Right atrium auricular region (tissue), 2 donors: ENCODE measurements at regions not wholly inside any gene's neighbourhood (a gene's known extent, or its start where the extent isn't known, plus 50 kb on each side); places are given as distances from the start of the nearest gene placed in this dataset.

ENCODE experiments used
- DNase-seq: peaks from one replicate; pipeline ENCODE4 v3.0.0-alpha.2; 2019; ENCODE audit warnings: low spot score
- H3K27ac ChIP-seq, 2 donors: fragments of 200-600 bp; sonication (generic); 1 replicate in 1 of 2; 2 replicates in 1 of 2; pipeline ENCODE4 v1.5.1; 2016 to 2019
- H3K27me3 ChIP-seq, 2 donors: fragments of 200-600 bp; sonication (generic); one replicate each; pipeline versions ENCODE4 v1.5.1 to v1.6.0; 2017 to 2019
- H3K36me3 ChIP-seq: fragments of 200-600 bp; sonication (generic); one replicate; pipeline ENCODE4 v1.5.1; 2016
- H3K4me1 ChIP-seq, 2 donors: fragments of 200-600 bp; sonication (generic); one replicate each; pipeline versions ENCODE4 v1.5.1 to v1.6.0; 2017 to 2019
- H3K4me3 ChIP-seq, 2 donors: fragments of 200-600 bp; sonication (generic); 1 replicate in 1 of 2; 2 replicates in 1 of 2; pipeline ENCODE4 v1.5.1; 2017 to 2019; ENCODE audit warnings: mild to moderate bottlenecking in 1 of 2, moderate library complexity in 1 of 2
- H3K9me3 ChIP-seq, 2 donors: fragments of 200-600 bp; sonication (generic); one replicate each; pipeline ENCODE4 v1.5.1; 2019
- TF ChIP-seq, protein P1 (sequence below), 2 donors: fragments of 200-600 bp; sonication (generic); IDR thresholded peaks; one replicate each; pipeline ENCODE4 v1.5.1; 2019; ENCODE audit warnings: antibody characterized with exemption in 2 of 2

DNA sequence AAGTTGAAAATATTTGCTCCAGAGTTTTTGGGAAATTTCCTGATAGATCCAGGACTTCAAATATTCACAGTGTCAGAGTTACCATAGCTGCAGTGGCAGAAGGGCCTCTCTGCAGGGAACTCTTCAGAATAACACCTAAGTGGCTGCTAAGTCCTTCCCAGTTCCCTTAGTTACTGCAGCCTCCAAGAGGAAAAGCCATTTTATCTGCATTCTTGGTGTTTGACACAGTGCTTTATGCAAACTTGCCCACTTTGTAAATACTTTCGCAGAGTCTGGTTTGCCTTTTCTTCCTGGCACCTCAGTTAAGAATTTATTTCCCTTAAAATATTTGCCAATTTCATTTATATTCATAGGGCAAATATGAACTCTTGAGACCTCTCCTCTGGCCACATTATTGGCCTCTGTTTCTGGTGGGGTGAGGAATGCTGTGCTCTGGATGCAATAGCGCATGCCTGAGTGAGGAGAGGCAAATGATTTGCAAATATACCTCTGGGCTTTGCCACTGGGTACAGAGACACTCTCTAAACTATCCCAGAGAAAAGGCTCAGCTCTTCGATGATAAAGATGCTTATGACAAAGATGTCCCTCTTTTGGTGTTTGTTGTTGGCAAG, 566.3 kb upstream of the NR3C2 start:
- Histone ChIP-seq H3K4me1 (no peaks in the 10 kb centered on the region), H3K9me3 (no peaks in the 10 kb centered on the region), H3K27ac (no peak overlapping the region), H3K36me3 (no peaks in the 10 kb centered on the region), H3K27me3 (no peaks in the 10 kb centered on the region), H3K4me3 (no peak overlapping the region)
- TF ChIP-seq, protein P1, sequence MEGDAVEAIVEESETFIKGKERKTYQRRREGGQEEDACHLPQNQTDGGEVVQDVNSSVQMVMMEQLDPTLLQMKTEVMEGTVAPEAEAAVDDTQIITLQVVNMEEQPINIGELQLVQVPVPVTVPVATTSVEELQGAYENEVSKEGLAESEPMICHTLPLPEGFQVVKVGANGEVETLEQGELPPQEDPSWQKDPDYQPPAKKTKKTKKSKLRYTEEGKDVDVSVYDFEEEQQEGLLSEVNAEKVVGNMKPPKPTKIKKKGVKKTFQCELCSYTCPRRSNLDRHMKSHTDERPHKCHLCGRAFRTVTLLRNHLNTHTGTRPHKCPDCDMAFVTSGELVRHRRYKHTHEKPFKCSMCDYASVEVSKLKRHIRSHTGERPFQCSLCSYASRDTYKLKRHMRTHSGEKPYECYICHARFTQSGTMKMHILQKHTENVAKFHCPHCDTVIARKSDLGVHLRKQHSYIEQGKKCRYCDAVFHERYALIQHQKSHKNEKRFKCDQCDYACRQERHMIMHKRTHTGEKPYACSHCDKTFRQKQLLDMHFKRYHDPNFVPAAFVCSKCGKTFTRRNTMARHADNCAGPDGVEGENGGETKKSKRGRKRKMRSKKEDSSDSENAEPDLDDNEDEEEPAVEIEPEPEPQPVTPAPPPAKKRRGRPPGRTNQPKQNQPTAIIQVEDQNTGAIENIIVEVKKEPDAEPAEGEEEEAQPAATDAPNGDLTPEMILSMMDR (IDR thresholded peaks at IDR 0.05), result no peak
- DNase-seq, result no peak

DNA sequence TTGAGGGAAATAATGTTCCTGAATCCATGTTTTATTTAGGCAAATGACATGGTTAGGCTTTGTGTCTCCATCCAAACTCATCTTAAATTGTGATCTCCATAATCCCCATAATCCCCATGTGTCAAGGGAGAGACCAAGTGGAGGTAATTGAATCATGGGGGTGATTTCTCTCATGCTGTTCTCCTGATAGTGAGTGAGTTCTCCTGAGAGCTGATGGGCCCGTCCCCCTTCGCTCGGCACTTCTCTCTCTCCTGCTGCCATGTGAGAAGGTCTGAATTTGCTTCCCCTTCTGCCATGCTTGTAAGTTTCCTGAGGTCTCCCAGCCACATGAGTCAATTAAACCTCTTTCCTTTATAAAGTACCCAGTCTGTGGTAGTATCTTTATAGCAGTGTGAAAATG, 563.0 kb upstream of the NR3C2 start:
- Histone ChIP-seq H3K4me1 (no peaks in the 10 kb centered on the region), H3K36me3 (no peaks in the 10 kb centered on the region), H3K4me3 (no peak overlapping the region), H3K9me3 (no peaks in the 10 kb centered on the region), H3K27ac (no peak overlapping the region), H3K27me3 (no peaks in the 10 kb centered on the region)
- DNase-seq, result no peak
- TF ChIP-seq, protein P1 (IDR thresholded peaks at IDR 0.05), result no peak

DNA sequence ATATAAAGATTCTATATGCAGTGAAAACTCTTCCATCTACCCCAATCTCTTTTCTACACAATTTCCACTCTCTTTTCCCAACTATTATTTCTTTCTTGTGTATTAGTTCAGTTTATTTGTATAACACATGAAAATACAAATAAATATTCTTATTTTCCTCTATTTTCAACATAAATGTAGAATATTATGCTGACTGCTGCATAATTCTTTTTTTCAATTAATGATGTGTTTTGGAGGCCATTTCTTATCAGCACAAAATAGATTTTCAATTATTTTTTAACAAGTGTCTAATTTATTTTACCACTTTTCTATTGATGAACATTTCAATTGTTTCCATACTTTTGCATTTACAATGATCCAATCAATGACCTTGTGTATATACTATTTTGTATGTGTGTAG, 557.7 kb upstream of the NR3C2 start:
- DNase-seq, result no peak
- Histone ChIP-seq H3K27ac (no peak overlapping the region), H3K9me3 (no peaks in the 10 kb centered on the region), H3K36me3 (no peaks in the 10 kb centered on the region), H3K4me3 (no peak overlapping the region), H3K27me3 (no peaks in the 10 kb centered on the region), H3K4me1 (no peaks in the 10 kb centered on the region)
- TF ChIP-seq, protein P1 (IDR thresholded peaks at IDR 0.05), result no peak

DNA sequence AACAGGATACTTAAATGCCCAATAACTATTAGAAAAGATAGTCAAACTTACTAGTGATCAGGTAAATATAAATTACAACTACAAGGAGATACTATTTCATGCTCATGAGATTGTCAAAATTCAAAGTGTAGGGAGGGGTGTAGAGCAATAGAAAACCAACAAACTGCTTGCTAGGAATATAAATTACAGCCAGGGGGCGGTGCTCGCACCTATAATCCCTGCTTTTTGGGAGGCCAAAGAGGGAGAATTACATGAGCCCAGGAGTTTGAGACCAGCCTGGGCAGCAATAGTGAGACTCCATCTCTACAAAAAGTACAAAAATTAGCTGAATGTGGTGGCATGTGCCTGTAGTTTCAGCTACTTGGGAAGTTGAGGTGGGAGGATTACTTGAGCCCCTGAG, 556.5 kb upstream of the NR3C2 start:
- no peak for DNase-seq
- H3K27me3 ChIP-seq, result no peaks in the 10 kb centered on the region
- H3K4me1 ChIP-seq, result no peaks in the 10 kb centered on the region
- no peak overlapping the region for H3K27ac ChIP-seq
- H3K36me3 ChIP-seq, result no peaks in the 10 kb centered on the region
- H3K4me3 ChIP-seq, result no peak overlapping the region
- H3K9me3 ChIP-seq, result no peaks in the 10 kb centered on the region
- TF ChIP-seq, protein P1 (IDR thresholded peaks at IDR 0.05), result peak in 1 of 2 donors; percentile 15

DNA sequence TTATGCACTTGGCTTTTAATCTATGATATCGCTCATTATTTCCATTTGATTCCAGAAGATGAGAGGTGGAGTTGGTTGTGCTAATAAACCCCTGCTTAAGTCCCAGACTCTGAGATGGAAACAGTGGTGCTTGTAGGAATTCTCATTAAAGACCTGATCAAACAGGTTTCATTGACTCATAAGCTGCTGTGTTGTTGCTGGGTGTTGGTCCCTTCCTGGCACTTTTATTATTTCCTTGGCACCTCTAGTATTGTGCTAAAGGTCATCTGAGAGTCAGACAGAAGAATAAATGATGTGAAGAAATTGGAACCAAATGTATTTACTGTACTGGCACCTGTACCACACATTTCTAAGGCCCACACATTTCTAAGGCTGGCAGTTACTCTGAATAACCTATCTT, 544.7 kb upstream of the NR3C2 start:
- TF ChIP-seq, protein P1 (IDR thresholded peaks at IDR 0.05), result no peak
- Histone ChIP-seq H3K36me3 (no peaks in the 10 kb centered on the region), H3K9me3 (peaks cover 0 to 3% of the 10 kb centered on the region in 2 donors), H3K27me3 (no peaks in the 10 kb centered on the region), H3K4me3 (no peak overlapping the region), H3K4me1 (no peaks in the 10 kb centered on the region), H3K27ac (no peak overlapping the region)
- no peak for DNase-seq

DNA sequence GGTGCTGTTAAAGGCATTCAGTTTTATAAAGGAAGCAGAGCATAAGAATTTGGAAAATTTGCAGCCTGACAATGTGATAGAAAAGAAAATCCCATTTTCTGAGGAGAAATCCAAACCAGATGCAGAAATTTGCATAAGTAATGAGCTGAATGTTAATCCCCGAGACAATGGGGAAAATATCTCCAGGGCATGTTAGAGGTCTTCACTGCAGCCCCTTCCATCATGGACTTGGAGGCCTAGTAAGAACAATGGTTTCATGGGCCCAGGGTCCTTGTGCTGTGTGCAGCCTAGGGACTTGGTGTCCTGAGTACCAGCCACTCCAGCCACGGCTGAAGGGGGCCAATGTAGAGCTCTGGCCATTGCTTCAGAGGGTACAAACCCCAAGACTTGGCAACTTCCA, 542.7 kb upstream of the NR3C2 start:
- Histone ChIP-seq H3K9me3 (peaks cover 0 to 3% of the 10 kb centered on the region in 2 donors), H3K27me3 (no peaks in the 10 kb centered on the region), H3K27ac (no peak overlapping the region), H3K36me3 (no peaks in the 10 kb centered on the region), H3K4me1 (peaks cover 0 to 8% of the 10 kb centered on the region in 2 donors), H3K4me3 (no peak overlapping the region)
- no peak for DNase-seq
- TF ChIP-seq, protein P1 (IDR thresholded peaks at IDR 0.05), result no peak
